ENCODE measurements at regions not wholly inside any gene's neighbourhood (a gene's known extent, or its start where the extent isn't known, plus 50 kb on each side); places are given as distances from the start of the nearest gene placed in this dataset.

GRCh38 chr12:91892081-91892855 is 253.4 kb downstream of the BTG1 start:
- intact Hi-C loops (cut with DNase I): no loop called here
- Histone ChIP-seq H3K27me3 (no peaks in the 10 kb centered on the region), H3K27ac (no peak overlapping the region), H3K4me1 (peaks cover 0 to 17% (median 0%) of the 10 kb centered on the region in 12 donors), H3K4me3 (no peak overlapping the region), H3K9me3 (no peaks in the 10 kb centered on the region), H3K36me3 (no peaks in the 10 kb centered on the region)
- DNase-seq: no peak
- ATAC-seq: peak in 1 of 4 donors; percentile 49
- WGBS, 4 donors: 44 to 58% (median 49%) methylated on average over 4 of the region's 4 CpGs
- TF ChIP-seq, protein P1, sequence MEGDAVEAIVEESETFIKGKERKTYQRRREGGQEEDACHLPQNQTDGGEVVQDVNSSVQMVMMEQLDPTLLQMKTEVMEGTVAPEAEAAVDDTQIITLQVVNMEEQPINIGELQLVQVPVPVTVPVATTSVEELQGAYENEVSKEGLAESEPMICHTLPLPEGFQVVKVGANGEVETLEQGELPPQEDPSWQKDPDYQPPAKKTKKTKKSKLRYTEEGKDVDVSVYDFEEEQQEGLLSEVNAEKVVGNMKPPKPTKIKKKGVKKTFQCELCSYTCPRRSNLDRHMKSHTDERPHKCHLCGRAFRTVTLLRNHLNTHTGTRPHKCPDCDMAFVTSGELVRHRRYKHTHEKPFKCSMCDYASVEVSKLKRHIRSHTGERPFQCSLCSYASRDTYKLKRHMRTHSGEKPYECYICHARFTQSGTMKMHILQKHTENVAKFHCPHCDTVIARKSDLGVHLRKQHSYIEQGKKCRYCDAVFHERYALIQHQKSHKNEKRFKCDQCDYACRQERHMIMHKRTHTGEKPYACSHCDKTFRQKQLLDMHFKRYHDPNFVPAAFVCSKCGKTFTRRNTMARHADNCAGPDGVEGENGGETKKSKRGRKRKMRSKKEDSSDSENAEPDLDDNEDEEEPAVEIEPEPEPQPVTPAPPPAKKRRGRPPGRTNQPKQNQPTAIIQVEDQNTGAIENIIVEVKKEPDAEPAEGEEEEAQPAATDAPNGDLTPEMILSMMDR (IDR thresholded peaks at IDR 0.05): no peak
- TF ChIP-seq POLR2A (IDR thresholded peaks at IDR 0.05): no peak

GRCh38 chr12:91890742-91891141 is 254.9 kb downstream of the BTG1 start:
- Histone ChIP-seq H3K27ac (no peak overlapping the region), H3K4me1 (peaks cover 0 to 8% (median 0%) of the 10 kb centered on the region in 12 donors), H3K9me3 (no peaks in the 10 kb centered on the region), H3K27me3 (no peaks in the 10 kb centered on the region), H3K4me3 (no peak overlapping the region), H3K36me3 (no peaks in the 10 kb centered on the region)
- no peak for DNase-seq
- TF ChIP-seq, protein P1 (IDR thresholded peaks at IDR 0.05): no peak
- no peak for TF ChIP-seq POLR2A (IDR thresholded peaks at IDR 0.05)
- 91 to 100% (median 98%) methylated on average over 1 of the region's 1 CpG for WGBS, 4 donors
- intact Hi-C loops (cut with DNase I): no loop called here
- no peak for ATAC-seq

GRCh38 chr12:91889910-91890309 is 255.7 kb downstream of the BTG1 start:
- Histone ChIP-seq H3K4me1 (peaks cover 0 to 8% (median 0%) of the 10 kb centered on the region in 12 donors), H3K27me3 (no peaks in the 10 kb centered on the region), H3K36me3 (no peaks in the 10 kb centered on the region), H3K9me3 (no peaks in the 10 kb centered on the region), H3K4me3 (no peak overlapping the region), H3K27ac (no peak overlapping the region)
- ATAC-seq (no peak), DNase-seq (no peak)
- TF ChIP-seq, protein P1 (IDR thresholded peaks at IDR 0.05): no peak
- TF ChIP-seq POLR2A (IDR thresholded peaks at IDR 0.05): no peak
- intact Hi-C loops (cut with DNase I): loop anchor here in 1 of 10 donors (10.0 kb wide), 1 partner anchor 255 kb away; the partner anchor contains the start of gene BTG1

- DNase-seq (no peak), ATAC-seq (no peak)
- H3K9me3 ChIP-seq: no peaks in the 10 kb centered on the region
- 63 to 99% (median 98%) methylated on average over 2 of the region's 2 CpGs for WGBS, 4 donors
- no peaks in the 10 kb centered on the region for H3K36me3 ChIP-seq
- TF ChIP-seq POLR2A (IDR thresholded peaks at IDR 0.05): no peak
- TF ChIP-seq, protein P1 (IDR thresholded peaks at IDR 0.05): no peak
- H3K27me3 ChIP-seq: no peaks in the 10 kb centered on the region
- intact Hi-C loops (cut with DNase I): loop anchor here in 1 of 10 donors (10.0 kb wide), 1 partner anchor 256 kb away; the partner anchor contains the start of gene BTG1
- no peak overlapping the region for H3K4me3 ChIP-seq
- no peak overlapping the region for H3K27ac ChIP-seq
- H3K4me1 ChIP-seq: peaks cover 0 to 8% (median 0%) of the 10 kb centered on the region in 12 donors
These were observed 256.6 kb downstream of the BTG1 start for GRCh38 chr12:91889059-91889458.

All from heart left ventricle (tissue), 16 donors.